ENCODE measurements at regions not wholly inside any gene's neighbourhood (a gene's known extent, or its start where the extent isn't known, plus 50 kb on each side); places are given as distances from the start of the nearest gene placed in this dataset.

DNA sequence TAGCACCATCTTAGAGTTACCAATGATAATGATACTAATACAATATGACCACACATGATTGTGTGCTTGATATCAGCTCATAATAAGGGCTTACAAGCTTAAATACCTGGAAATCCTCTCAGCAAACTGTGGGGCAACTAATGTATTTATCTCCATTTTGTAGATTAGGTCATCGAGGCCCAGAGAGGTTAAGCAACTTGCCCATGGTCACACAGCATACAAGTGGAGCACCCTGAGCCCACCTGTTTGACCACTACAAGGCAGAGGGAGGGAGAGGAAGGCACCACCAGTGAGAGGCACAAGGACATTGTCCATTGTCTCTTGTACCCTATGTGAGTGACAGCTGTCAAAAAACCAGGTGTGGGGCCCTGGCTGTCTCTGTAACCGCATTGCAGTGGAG lies 123.7 kb downstream of the MIAT start:
- Histone ChIP-seq H3K9me2 (ENCODE audit: low read depth, low read length) (no peaks in the 10 kb centered on the region), H3K79me2 (ENCODE audit: insufficient read depth, low read length) (no peaks in the 10 kb centered on the region), H4K20me1 (ENCODE audit: insufficient read depth, low read length) (no peaks in the 10 kb centered on the region), H3K4me3 (ENCODE audit: low read depth, low read length, poor library complexity, severe bottlenecking) (no peak overlapping the region), H2AFZ (ENCODE audit: low read length) (no peak overlapping the region), H3K9me3 (ENCODE audit: low read length) (no peaks in the 10 kb centered on the region), H3F3A (ENCODE audit: insufficient read depth, low read length) (no peaks in the 10 kb centered on the region), H3K4me1 (ENCODE audit: insufficient read depth, low read length, severe bottlenecking) (peaks cover 7% of the 10 kb centered on the region), H3K9ac (ENCODE audit: low read length) (no peak overlapping the region), H3K27ac (ENCODE audit: low read depth, low read length, poor library complexity, severe bottlenecking) (no peak overlapping the region), H3K36me3 (ENCODE audit: insufficient read depth, low read length) (peaks cover 9% of the 10 kb centered on the region), H3K27me3 (ENCODE audit: insufficient read depth, low read length) (no peaks in the 10 kb centered on the region), H3K4me2 (ENCODE audit: low read length) (no peak overlapping the region)
- no peak for TF ChIP-seq EZH2 (IDR thresholded peaks at IDR 0.05; ENCODE audit: borderline replicate concordance, low read length)
- TF ChIP-seq, protein P1, sequence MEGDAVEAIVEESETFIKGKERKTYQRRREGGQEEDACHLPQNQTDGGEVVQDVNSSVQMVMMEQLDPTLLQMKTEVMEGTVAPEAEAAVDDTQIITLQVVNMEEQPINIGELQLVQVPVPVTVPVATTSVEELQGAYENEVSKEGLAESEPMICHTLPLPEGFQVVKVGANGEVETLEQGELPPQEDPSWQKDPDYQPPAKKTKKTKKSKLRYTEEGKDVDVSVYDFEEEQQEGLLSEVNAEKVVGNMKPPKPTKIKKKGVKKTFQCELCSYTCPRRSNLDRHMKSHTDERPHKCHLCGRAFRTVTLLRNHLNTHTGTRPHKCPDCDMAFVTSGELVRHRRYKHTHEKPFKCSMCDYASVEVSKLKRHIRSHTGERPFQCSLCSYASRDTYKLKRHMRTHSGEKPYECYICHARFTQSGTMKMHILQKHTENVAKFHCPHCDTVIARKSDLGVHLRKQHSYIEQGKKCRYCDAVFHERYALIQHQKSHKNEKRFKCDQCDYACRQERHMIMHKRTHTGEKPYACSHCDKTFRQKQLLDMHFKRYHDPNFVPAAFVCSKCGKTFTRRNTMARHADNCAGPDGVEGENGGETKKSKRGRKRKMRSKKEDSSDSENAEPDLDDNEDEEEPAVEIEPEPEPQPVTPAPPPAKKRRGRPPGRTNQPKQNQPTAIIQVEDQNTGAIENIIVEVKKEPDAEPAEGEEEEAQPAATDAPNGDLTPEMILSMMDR (IDR thresholded peaks at IDR 0.05; ENCODE audit: low read length), result no peak

DNA sequence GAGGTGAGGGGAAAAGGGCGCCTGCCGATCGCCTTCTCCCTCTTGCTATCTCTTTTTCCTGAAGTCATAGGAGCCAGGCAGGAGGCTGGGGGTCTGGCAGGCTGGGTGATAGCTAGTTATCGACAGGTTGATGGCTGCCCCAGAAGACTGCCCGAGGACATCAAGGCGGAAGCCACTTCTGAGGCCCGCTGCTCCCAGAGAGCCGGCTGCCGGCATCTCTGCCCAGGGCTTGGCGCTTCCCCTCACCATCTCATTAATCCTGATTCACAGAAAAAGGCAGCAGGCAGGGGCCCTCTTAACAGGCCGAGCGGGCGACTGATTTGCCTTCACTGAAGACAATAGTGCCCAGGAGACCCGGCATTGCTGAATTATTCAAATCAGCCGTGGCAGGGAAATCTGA lies 124.2 kb downstream of the MIAT start:
- no peak overlapping the region for H3K4me2 ChIP-seq (ENCODE audit: low read length)
- no peaks in the 10 kb centered on the region for H3K27me3 ChIP-seq (ENCODE audit: insufficient read depth, low read length)
- no peak overlapping the region for H2AFZ ChIP-seq (ENCODE audit: low read length)
- no peaks in the 10 kb centered on the region for H3K79me2 ChIP-seq (ENCODE audit: insufficient read depth, low read length)
- peaks cover 9% of the 10 kb centered on the region for H3K36me3 ChIP-seq (ENCODE audit: insufficient read depth, low read length)
- H3K9ac ChIP-seq (ENCODE audit: low read length), result no peak overlapping the region
- no peak overlapping the region for H3K27ac ChIP-seq (ENCODE audit: low read depth, low read length, poor library complexity, severe bottlenecking)
- no peaks in the 10 kb centered on the region for H3F3A ChIP-seq (ENCODE audit: insufficient read depth, low read length)
- H3K4me1 ChIP-seq (ENCODE audit: insufficient read depth, low read length, severe bottlenecking), result peaks cover 8% of the 10 kb centered on the region
- H3K4me3 ChIP-seq (ENCODE audit: low read depth, low read length, poor library complexity, severe bottlenecking), result no peak overlapping the region
- no peaks in the 10 kb centered on the region for H4K20me1 ChIP-seq (ENCODE audit: insufficient read depth, low read length)
- no peaks in the 10 kb centered on the region for H3K9me3 ChIP-seq (ENCODE audit: low read length)
- H3K9me2 ChIP-seq (ENCODE audit: low read depth, low read length), result no peaks in the 10 kb centered on the region
- TF ChIP-seq EZH2 (IDR thresholded peaks at IDR 0.05; ENCODE audit: borderline replicate concordance, low read length), result no peak
- TF ChIP-seq, protein P1 (IDR thresholded peaks at IDR 0.05; ENCODE audit: low read length), result no peak

DNA sequence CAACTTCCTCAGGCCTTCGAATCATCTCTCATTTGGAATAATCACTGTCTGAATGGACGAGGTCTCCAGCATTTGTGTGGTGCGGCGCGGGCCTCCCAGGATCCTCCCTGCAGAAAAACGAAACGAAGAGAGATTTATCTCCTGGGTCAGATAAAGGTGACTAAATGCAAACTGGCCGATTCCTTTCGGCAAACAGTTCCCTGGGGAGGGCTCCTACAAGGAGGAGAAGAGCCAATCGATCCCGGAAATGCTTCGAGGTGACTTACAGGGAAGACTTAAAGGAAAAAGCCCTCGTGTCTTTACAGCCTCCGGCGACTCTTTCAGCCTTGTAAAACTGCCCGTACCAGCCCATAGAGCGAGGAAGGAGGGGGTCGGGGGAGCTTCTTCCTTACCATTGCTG lies 126.5 kb downstream of the MIAT start:
- Histone ChIP-seq H3F3A (ENCODE audit: insufficient read depth, low read length) (no peaks in the 10 kb centered on the region), H3K9ac (ENCODE audit: low read length) (no peak overlapping the region), H3K36me3 (ENCODE audit: insufficient read depth, low read length) (peaks cover 9% of the 10 kb centered on the region), H3K27me3 (ENCODE audit: insufficient read depth, low read length) (no peaks in the 10 kb centered on the region), H4K20me1 (ENCODE audit: insufficient read depth, low read length) (no peaks in the 10 kb centered on the region), H3K4me3 (ENCODE audit: low read depth, low read length, poor library complexity, severe bottlenecking) (no peak overlapping the region), H3K9me3 (ENCODE audit: low read length) (no peaks in the 10 kb centered on the region), H2AFZ (ENCODE audit: low read length) (no peak overlapping the region), H3K4me1 (ENCODE audit: insufficient read depth, low read length, severe bottlenecking) (peaks cover 8% of the 10 kb centered on the region), H3K9me2 (ENCODE audit: low read depth, low read length) (no peaks in the 10 kb centered on the region), H3K27ac (ENCODE audit: low read depth, low read length, poor library complexity, severe bottlenecking) (no peak overlapping the region), H3K4me2 (ENCODE audit: low read length) (no peak overlapping the region), H3K79me2 (ENCODE audit: insufficient read depth, low read length) (no peaks in the 10 kb centered on the region)
- no peak for TF ChIP-seq EZH2 (IDR thresholded peaks at IDR 0.05; ENCODE audit: borderline replicate concordance, low read length)
- TF ChIP-seq, protein P1 (IDR thresholded peaks at IDR 0.05; ENCODE audit: low read length), result no peak

All from OCI-LY1 (cell line).